AG04450 (cell line): ENCODE measurements at regions not wholly inside any gene's neighbourhood (a gene's known extent, or its start where the extent isn't known, plus 50 kb on each side); places are given as distances from the start of the nearest gene placed in this dataset.

Experiments
- CTCF ChIA-PET: fragments of 300-600, 350-600 bp; formaldehyde crosslinking; extraction: SDS; loops from one replicate; lab custom pipeline; 2022; ENCODE audit warnings: antibody characterized with exemption, inconsistent platforms; lab: Charles Lee
- POLR2A ChIA-PET: fragments of 350-600 bp; formaldehyde crosslinking; extraction: SDS; loops from one replicate; lab custom pipeline; 2021; ENCODE audit warnings: antibody characterized with exemption, inconsistent platforms; lab: Yijun Ruan, JAX
- DNase-seq: peaks from one replicate; pipeline ENCODE4 v3.0.0-alpha.2; 2011; ENCODE audit warnings: low read depth, low spot score
- H3K27ac ChIP-seq: one replicate; pipeline ENCODE4 v1.5.1; 2012; ENCODE audit warnings: low read depth, low read length, control low read depth
- H3K27me3 ChIP-seq: one replicate; pipeline ENCODE4 v1.6.0; 2012; ENCODE audit warnings: low read length; ENCODE audit not compliant: control insufficient read depth, insufficient read depth
- H3K4me3 ChIP-seq: 2 replicates; pipeline ENCODE4 v1.5.1; 2011; ENCODE audit warnings: mild to moderate bottlenecking, low read depth, low read length, control low read depth
- H3K9me3 ChIP-seq: 2 replicates; pipeline ENCODE4 v1.5.1; 2012; ENCODE audit warnings: low read length; ENCODE audit not compliant: control insufficient read depth, insufficient read depth
- CTCF ChIP-seq: IDR thresholded peaks from 2 replicates; pipeline ENCODE4 v1.5.1; 2011; ENCODE audit warnings: low read depth, low read length, control low read depth, inconsistent platforms

GRCh38 chr2:145299368-145299767 is 779.4 kb upstream of the ZEB2 start:
- TF ChIP-seq CTCF: no peak
- Histone ChIP-seq H3K27ac (no peak overlapping the region), H3K4me3 (no peak overlapping the region), H3K27me3 (no peaks in the 10 kb centered on the region), H3K9me3 (no peaks in the 10 kb centered on the region)
- CTCF ChIA-PET: no interaction called here
- DNase-seq: no peak
- POLR2A ChIA-PET: no interaction called here

GRCh38 chr2:145292166-145292565 is 772.2 kb upstream of the ZEB2 start:
- no peak for TF ChIP-seq CTCF
- Histone ChIP-seq H3K9me3 (no peaks in the 10 kb centered on the region), H3K4me3 (no peak overlapping the region), H3K27ac (no peak overlapping the region), H3K27me3 (no peaks in the 10 kb centered on the region)
- POLR2A ChIA-PET: no interaction called here
- CTCF ChIA-PET: no interaction called here
- DNase-seq: no peak

GRCh38 chr2:145290986-145291385 is 771.1 kb upstream of the ZEB2 start:
- Histone ChIP-seq H3K9me3 (no peaks in the 10 kb centered on the region), H3K27me3 (no peaks in the 10 kb centered on the region), H3K27ac (no peak overlapping the region), H3K4me3 (no peak overlapping the region)
- no peak for TF ChIP-seq CTCF
- ChIA-PET CTCF (no interaction called here), POLR2A (no interaction called here)
- DNase-seq: no peak

- POLR2A ChIA-PET: no interaction called here
- H3K4me3 ChIP-seq: no peak overlapping the region
- CTCF ChIA-PET: no interaction called here
- H3K27me3 ChIP-seq: no peaks in the 10 kb centered on the region
- no peaks in the 10 kb centered on the region for H3K9me3 ChIP-seq
- DNase-seq: no peak
- no peak for TF ChIP-seq CTCF
- no peak overlapping the region for H3K27ac ChIP-seq
Observed at GRCh38 chr2:145289946-145290345, 770.0 kb upstream of the ZEB2 start.

GRCh38 chr2:145288650-145289496 is 769.0 kb upstream of the ZEB2 start:
- DNase-seq: no peak
- H3K9me3 ChIP-seq: no peaks in the 10 kb centered on the region
- no peak overlapping the region for H3K27ac ChIP-seq
- CTCF ChIA-PET: interaction anchor here (0.6 kb wide), 1 partner anchor 23 kb away, joined by 6 read pairs; no protein-coding TSS in a partner anchor
- TF ChIP-seq CTCF: no peak
- POLR2A ChIA-PET: no interaction called here
- H3K4me3 ChIP-seq: no peak overlapping the region
- H3K27me3 ChIP-seq: no peaks in the 10 kb centered on the region
